Esophagus squamous epithelium (tissue), 4 donors: ENCODE measurements at regions not wholly inside any gene's neighbourhood (a gene's known extent, or its start where the extent isn't known, plus 50 kb on each side); places are given as distances from the start of the nearest gene placed in this dataset.

Experiments
- POLR2A ChIP-seq, 4 donors: fragments of 450-650 bp; IDR thresholded peaks; one replicate each; pipeline ENCODE4 v1.6.1; 2017; ENCODE audit warnings: antibody characterized with exemption in 4 of 4, mild to moderate bottlenecking in 4 of 4, moderate library complexity in 3 of 4
- TF ChIP-seq, protein P1 (sequence below), 6 experiments: fragments of 450-650 bp in 4 of 6; fragments of 200-600 bp in 2 of 6; sonication (generic) in 2 of 6; IDR thresholded peaks; one replicate each; pipeline ENCODE4 v1.5.1; 2016 to 2019; ENCODE audit warnings: antibody characterized with exemption in 6 of 6, mild to moderate bottlenecking in 4 of 6, moderate library complexity in 4 of 6

DNA sequence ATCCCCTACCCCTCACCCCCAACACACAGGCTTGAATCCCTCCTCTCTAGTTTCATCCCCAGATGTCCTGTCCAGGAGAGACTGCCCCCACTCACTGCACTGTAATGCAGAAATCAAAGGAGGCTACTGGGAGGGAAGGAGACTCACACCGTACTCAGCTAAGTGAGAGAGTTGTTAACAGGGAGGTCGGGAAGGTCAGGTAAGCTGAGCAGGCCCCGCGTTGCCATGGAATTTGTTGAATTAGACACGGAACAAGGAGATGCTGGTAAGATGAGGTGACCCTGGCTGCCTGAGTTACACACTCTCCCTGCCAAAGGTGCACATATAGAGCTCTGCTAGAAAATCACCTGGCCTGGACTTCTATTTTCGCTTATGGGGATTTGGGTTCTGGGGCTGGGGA is 197.9 kb downstream of the NXPE2 start:
- TF ChIP-seq, protein P1, sequence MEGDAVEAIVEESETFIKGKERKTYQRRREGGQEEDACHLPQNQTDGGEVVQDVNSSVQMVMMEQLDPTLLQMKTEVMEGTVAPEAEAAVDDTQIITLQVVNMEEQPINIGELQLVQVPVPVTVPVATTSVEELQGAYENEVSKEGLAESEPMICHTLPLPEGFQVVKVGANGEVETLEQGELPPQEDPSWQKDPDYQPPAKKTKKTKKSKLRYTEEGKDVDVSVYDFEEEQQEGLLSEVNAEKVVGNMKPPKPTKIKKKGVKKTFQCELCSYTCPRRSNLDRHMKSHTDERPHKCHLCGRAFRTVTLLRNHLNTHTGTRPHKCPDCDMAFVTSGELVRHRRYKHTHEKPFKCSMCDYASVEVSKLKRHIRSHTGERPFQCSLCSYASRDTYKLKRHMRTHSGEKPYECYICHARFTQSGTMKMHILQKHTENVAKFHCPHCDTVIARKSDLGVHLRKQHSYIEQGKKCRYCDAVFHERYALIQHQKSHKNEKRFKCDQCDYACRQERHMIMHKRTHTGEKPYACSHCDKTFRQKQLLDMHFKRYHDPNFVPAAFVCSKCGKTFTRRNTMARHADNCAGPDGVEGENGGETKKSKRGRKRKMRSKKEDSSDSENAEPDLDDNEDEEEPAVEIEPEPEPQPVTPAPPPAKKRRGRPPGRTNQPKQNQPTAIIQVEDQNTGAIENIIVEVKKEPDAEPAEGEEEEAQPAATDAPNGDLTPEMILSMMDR (IDR thresholded peaks at IDR 0.05): no peak
- no peak for TF ChIP-seq POLR2A (IDR thresholded peaks at IDR 0.05)
